Small intestine (tissue), 7 donors: ENCODE measurements at regions not wholly inside any gene's neighbourhood (a gene's known extent, or its start where the extent isn't known, plus 50 kb on each side); places are given as distances from the start of the nearest gene placed in this dataset.

Experiments
- DNase-seq, 2 donors: peaks; one replicate each; pipeline versions ENCODE4 v3.0.0 to v3.0.0-alpha.2; 2013
- FAIRE-seq: peaks from 2 replicates; lab custom pipeline; 2012; peaks lifted over from hg19 to GRCh38; lab: Jason Lieb, UNC
- H3K27ac ChIP-seq, 3 donors: one replicate each; pipeline ENCODE4 v1.5.1; 2013; ENCODE audit warnings: low read length in 2 of 3, mild to moderate bottlenecking in 2 of 3, control low read depth in 1 of 3, inconsistent platforms in 1 of 3, low read depth in 1 of 3, moderate library complexity in 1 of 3
- H3K27me3 ChIP-seq, 3 donors: one replicate each; pipeline ENCODE4 v1.6.1; 2013; ENCODE audit warnings: low read length in 3 of 3, inconsistent platforms in 1 of 3; ENCODE audit not compliant: control insufficient read depth in 3 of 3, insufficient read depth in 3 of 3
- H3K36me3 ChIP-seq, 3 donors: one replicate each; pipeline ENCODE4 v1.6.1; 2013; ENCODE audit warnings: low read length in 3 of 3, inconsistent platforms in 1 of 3, low read depth in 1 of 3, mild to moderate bottlenecking in 1 of 3, moderate library complexity in 1 of 3; ENCODE audit not compliant: control insufficient read depth in 3 of 3, insufficient read depth in 2 of 3
- H3K4me1 ChIP-seq, 3 donors: one replicate each; pipeline ENCODE4 v1.6.1; 2013; ENCODE audit warnings: low read length in 2 of 3, inconsistent platforms in 1 of 3, low read depth in 1 of 3, mild to moderate bottlenecking in 1 of 3, moderate library complexity in 1 of 3; ENCODE audit not compliant: control insufficient read depth in 3 of 3, insufficient read depth in 2 of 3
- H3K4me3 ChIP-seq, 3 donors: one replicate each; pipeline ENCODE4 v1.5.1; 2013; ENCODE audit warnings: low read length in 3 of 3, control low read depth in 1 of 3, inconsistent platforms in 1 of 3, low read depth in 1 of 3, mild to moderate bottlenecking in 1 of 3, moderate library complexity in 1 of 3
- H3K9me3 ChIP-seq, 2 donors: one replicate each; pipeline ENCODE4 v1.6.1; 2013; ENCODE audit warnings: low read depth in 1 of 2, low read length in 1 of 2; ENCODE audit not compliant: control insufficient read depth in 2 of 2, insufficient read depth in 1 of 2
- WGBS, 3 donors: extraction: QIAGEN DNeasy Blood & Tissue Kit; methylation state at CpG; one replicate each; pipeline ENCODE4 v1.1.7; 2013; 5-methylcytosine and 5-hydroxymethylcytosine counted together
- donor health status: healthy with polysubstance abuse.
- donor health status: control.
- donor health status: control.
- donor health status: Bipolar disorder and iron deficiency.
- donor health status: healthy.

GRCh38 chr2:11014026-11014425 lies 102.3 kb downstream of the KCNF1 start:
- peaks cover 0 to 14% of the 10 kb centered on the region in 2 donors for H3K9me3 ChIP-seq
- H3K27me3 ChIP-seq: peaks cover 0 to 4% (median 3%) of the 10 kb centered on the region in 3 donors
- H3K36me3 ChIP-seq: no peaks in the 10 kb centered on the region
- H3K4me1 ChIP-seq: no peaks in the 10 kb centered on the region
- H3K27ac ChIP-seq: no peak overlapping the region
- 59 to 78% (median 74%) methylated on average over 4 of the region's 4 CpGs for WGBS, 3 donors
- FAIRE-seq: no peak
- H3K4me3 ChIP-seq: no peak overlapping the region
- no peak for DNase-seq

- DNase-seq (no peak), FAIRE-seq (no peak)
- 75 to 78% (median 75%) methylated on average over 7 of the region's 7 CpGs for WGBS, 3 donors
- H3K4me1 ChIP-seq: no peaks in the 10 kb centered on the region
- H3K27ac ChIP-seq: no peak overlapping the region
- peaks cover 0 to 6% (median 5%) of the 10 kb centered on the region in 3 donors for H3K27me3 ChIP-seq
- H3K36me3 ChIP-seq: no peaks in the 10 kb centered on the region
- peaks cover 0 to 6% of the 10 kb centered on the region in 2 donors for H3K9me3 ChIP-seq
- H3K4me3 ChIP-seq: no peak overlapping the region
Measured at GRCh38 chr2:11016735-11017388, 105.1 kb downstream of the KCNF1 start.

- Histone ChIP-seq H3K36me3 (no peaks in the 10 kb centered on the region), H3K27ac (no peak overlapping the region), H3K4me1 (no peaks in the 10 kb centered on the region), H3K27me3 (peaks cover 0 to 6% (median 6%) of the 10 kb centered on the region in 3 donors), H3K4me3 (no peak overlapping the region), H3K9me3 (peaks cover 0 to 2% of the 10 kb centered on the region in 2 donors)
- 80 to 90% (median 80%) methylated on average over 8 of the region's 8 CpGs for WGBS, 3 donors
- FAIRE-seq (no peak), DNase-seq (no peak)
Measured at GRCh38 chr2:11017921-11018320, 106.2 kb downstream of the KCNF1 start.

- Histone ChIP-seq H3K27me3 (peaks cover 0 to 6% (median 6%) of the 10 kb centered on the region in 3 donors), H3K4me1 (no peaks in the 10 kb centered on the region), H3K4me3 (no peak overlapping the region), H3K36me3 (no peaks in the 10 kb centered on the region), H3K9me3 (peaks cover 0 to 2% of the 10 kb centered on the region in 2 donors), H3K27ac (no peak overlapping the region)
- 43 to 70% (median 56%) methylated on average over 3 of the region's 3 CpGs for WGBS, 3 donors
- DNase-seq (no peak), FAIRE-seq (no peak)
Measured at GRCh38 chr2:11018651-11019185, 107.0 kb downstream of the KCNF1 start.

- no peak for FAIRE-seq
- Histone ChIP-seq H3K27me3 (peaks cover 0 to 6% (median 6%) of the 10 kb centered on the region in 3 donors), H3K9me3 (peaks cover 0 to 2% of the 10 kb centered on the region in 2 donors), H3K27ac (no peak overlapping the region), H3K36me3 (no peaks in the 10 kb centered on the region), H3K4me3 (no peak overlapping the region), H3K4me1 (no peaks in the 10 kb centered on the region)
- no peak for DNase-seq
- 74 to 83% (median 83%) methylated on average over 2 of the region's 2 CpGs for WGBS, 3 donors
Measured at GRCh38 chr2:11019614-11020013, 107.9 kb downstream of the KCNF1 start.

- WGBS, 3 donors: 81 to 91% (median 87%) methylated on average over 6 of the region's 6 CpGs
- peaks cover 0 to 2% of the 10 kb centered on the region in 2 donors for H3K9me3 ChIP-seq
- H3K27me3 ChIP-seq: peaks cover 0 to 6% (median 3%) of the 10 kb centered on the region in 3 donors
- H3K27ac ChIP-seq: no peak overlapping the region
- no peak overlapping the region for H3K4me3 ChIP-seq
- no peak for DNase-seq
- no peak for FAIRE-seq
- H3K4me1 ChIP-seq: no peaks in the 10 kb centered on the region
- H3K36me3 ChIP-seq: no peaks in the 10 kb centered on the region
Measured at GRCh38 chr2:11022064-11022463, 110.3 kb downstream of the KCNF1 start.

GRCh38 chr2:11022591-11023273 lies 111.0 kb downstream of the KCNF1 start:
- FAIRE-seq: no peak
- Histone ChIP-seq H3K4me3 (no peak overlapping the region), H3K36me3 (no peaks in the 10 kb centered on the region), H3K27me3 (peaks cover 0 to 6% (median 3%) of the 10 kb centered on the region in 3 donors), H3K27ac (no peak overlapping the region), H3K9me3 (peaks cover 0 to 2% of the 10 kb centered on the region in 2 donors), H3K4me1 (no peaks in the 10 kb centered on the region)
- DNase-seq: no peak
- WGBS, 3 donors: 52 to 78% (median 63%) methylated on average over 12 of the region's 12 CpGs

- Histone ChIP-seq H3K27me3 (peaks cover 0 to 3% (median 2%) of the 10 kb centered on the region in 3 donors), H3K36me3 (no peaks in the 10 kb centered on the region), H3K4me3 (no peak overlapping the region), H3K4me1 (no peaks in the 10 kb centered on the region), H3K9me3 (no peaks in the 10 kb centered on the region), H3K27ac (no peak overlapping the region)
- no peak for FAIRE-seq
- 74 to 79% (median 76%) methylated on average over 26 to 29 of the region's 29 CpGs for WGBS, 3 donors
- DNase-seq: no peak
Measured at GRCh38 chr2:11023326-11024258, 111.9 kb downstream of the KCNF1 start.
